Spleen (tissue), 11 donors: ENCODE measurements at regions not wholly inside any gene's neighbourhood (a gene's known extent, or its start where the extent isn't known, plus 50 kb on each side); places are given as distances from the start of the nearest gene placed in this dataset.

Experiments used
- DNase-seq: peaks from one replicate; pipeline ENCODE4 v3.0.0-alpha.2; 2020
- H3K27ac ChIP-seq, 8 donors: fragments of 200-600 bp; sonication (generic) in 7 of 8; 1 replicate in 4 of 8; 2 replicates in 4 of 8; pipeline versions ENCODE4 v1.5.0 to v1.8.0; 2016 to 2021; ENCODE audit warnings: inconsistent platforms in 4 of 8, mild to moderate bottlenecking in 4 of 8, moderate library complexity in 1 of 8
- H3K27me3 ChIP-seq, 7 donors: fragments of 200-600 bp; sonication (generic) in 6 of 7; replicated peaks in 1 of 7; 1 replicate in 4 of 7; 2 replicates in 3 of 7; pipeline versions ENCODE4 v1.5.0 to v1.8.0; 2016 to 2021; ENCODE audit warnings: inconsistent platforms in 3 of 7, mild to moderate bottlenecking in 1 of 7
- H3K36me3 ChIP-seq, 6 donors: fragments of 200-600 bp; sonication (generic) in 5 of 6; 1 replicate in 4 of 6; 2 replicates in 2 of 6; pipeline versions ENCODE4 v1.5.0 to v1.8.0; 2016 to 2021; ENCODE audit warnings: inconsistent platforms in 2 of 6
- H3K4me1 ChIP-seq, 6 donors: fragments of 200-600 bp; sonication (generic) in 5 of 6; 1 replicate in 3 of 6; 2 replicates in 3 of 6; pipeline versions ENCODE4 v1.5.0 to v1.8.0; 2016 to 2021; ENCODE audit warnings: inconsistent platforms in 3 of 6
- H3K4me3 ChIP-seq, 8 donors: fragments of 200-600 bp; sonication (generic) in 7 of 8; 1 replicate in 4 of 8; 2 replicates in 4 of 8; pipeline versions ENCODE4 v1.5.0 to v1.8.0; 2016 to 2021; ENCODE audit warnings: inconsistent platforms in 4 of 8, mild to moderate bottlenecking in 4 of 8, moderate library complexity in 2 of 8
- H3K9me3 ChIP-seq, 8 donors: fragments of 200-600 bp; sonication (generic) in 7 of 8; 1 replicate in 4 of 8; 2 replicates in 4 of 8; pipeline versions ENCODE4 v1.5.0 to v1.8.0; 2016 to 2021; ENCODE audit warnings: inconsistent platforms in 4 of 8
- POLR2A ChIP-seq, 3 donors: fragments of 450-650 bp; IDR thresholded peaks; one replicate each; pipeline ENCODE4 v1.5.1; 2017; ENCODE audit warnings: antibody characterized with exemption in 3 of 3, mild to moderate bottlenecking in 1 of 3
- POLR2AphosphoS5 ChIP-seq, 3 donors: sonication (generic); formaldehyde crosslinking; IDR thresholded peaks; one replicate each; pipeline ENCODE4 v1.5.1; 2017; ENCODE audit warnings: antibody characterized with exemption in 3 of 3
- WGBS, 5 donors: extraction: QIAGEN DNeasy Blood & Tissue Kit in 3 of 5; methylation state at CpG; one replicate each; pipeline versions ENCODE4 v1.1.5 to v1.1.7; 2013 to 2018; 5-methylcytosine and 5-hydroxymethylcytosine counted together
- intact Hi-C: fragments of 100-400 bp; cut with DNase I; formaldehyde crosslinking; loops from one replicate; pipeline ENCODE4 v1.15.0; 2023; ENCODE audit warnings: low total_unique reads
- TF ChIP-seq, protein P1 (sequence below), 11 experiments: fragments of 200-600 bp in 7 of 11; fragments of 450-650 bp in 4 of 11; sonication (generic) in 4 of 11; IDR thresholded peaks in 8 of 11; conservative IDR thresholded peaks in 3 of 11; 1 replicate in 7 of 11; 2 replicates in 4 of 11; pipeline versions ENCODE4 v1.4.0 to v1.8.0; 2016 to 2021; ENCODE audit warnings: antibody characterized with exemption in 11 of 11, inconsistent platforms in 4 of 11, mild to moderate bottlenecking in 1 of 11
- donor health status: healthy with polysubstance abuse.
- donor health status: DM: no; HTN: no; CAD: no; lungs with moderate emphysema.
- donor health status: DM: no; HTN: no; CAD: no.
- donor health status: Bipolar disorder and iron deficiency.
- donor health status: healthy.
- donor health status: DM: no; HTN: no; CAD: no.
- donor health status: DM: yes; HTN: yes; CAD: no.

DNA sequence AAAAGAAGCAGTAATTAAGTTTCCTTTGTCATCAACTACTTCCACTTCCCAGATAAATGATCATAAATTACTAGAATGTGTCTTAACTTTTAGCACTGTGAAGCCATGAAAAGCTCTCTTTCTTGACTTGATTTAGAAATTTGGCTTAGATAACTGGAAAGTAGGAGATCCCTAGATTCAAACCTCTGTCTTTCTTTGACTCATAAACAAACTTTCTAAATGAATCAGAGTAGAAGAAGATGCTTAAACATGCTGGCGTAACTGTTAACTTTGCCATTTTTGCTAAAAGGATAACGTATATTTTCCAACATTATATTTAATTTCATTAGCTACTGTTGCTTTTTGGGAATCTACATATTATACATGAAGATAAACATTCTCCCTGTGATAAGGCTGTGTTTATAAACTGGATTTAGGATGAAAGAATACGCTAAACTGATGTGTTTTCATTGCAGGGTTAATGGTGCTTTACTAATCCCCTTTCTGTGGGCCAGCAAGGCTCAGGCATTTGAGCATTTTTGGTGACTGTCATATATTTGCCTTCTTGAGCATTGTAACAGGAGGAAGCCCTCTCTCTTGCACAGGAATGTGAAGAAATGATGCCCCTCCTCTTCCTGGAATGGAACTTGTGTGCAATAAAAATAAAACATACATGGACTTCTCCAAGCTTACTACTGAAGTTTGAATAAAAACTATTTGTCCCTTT lies 301.4 kb downstream of the BMP4 start:
- WGBS, 5 donors = 65 to 75% (median 72%) methylated on average over 3 of the region's 3 CpGs
- TF ChIP-seq POLR2AphosphoS5 (IDR thresholded peaks at IDR 0.05) = no peak
- no peak for TF ChIP-seq POLR2A (IDR thresholded peaks at IDR 0.05)
- intact Hi-C loops = no loop called here
- DNase-seq = no peak
- no peak overlapping the region for H3K4me3 ChIP-seq
- no peaks in the 10 kb centered on the region for H3K9me3 ChIP-seq
- H3K4me1 ChIP-seq = no peaks in the 10 kb centered on the region
- H3K27ac ChIP-seq = no peak overlapping the region
- H3K27me3 ChIP-seq = no peaks in the 10 kb centered on the region
- H3K36me3 ChIP-seq = no peaks in the 10 kb centered on the region

DNA sequence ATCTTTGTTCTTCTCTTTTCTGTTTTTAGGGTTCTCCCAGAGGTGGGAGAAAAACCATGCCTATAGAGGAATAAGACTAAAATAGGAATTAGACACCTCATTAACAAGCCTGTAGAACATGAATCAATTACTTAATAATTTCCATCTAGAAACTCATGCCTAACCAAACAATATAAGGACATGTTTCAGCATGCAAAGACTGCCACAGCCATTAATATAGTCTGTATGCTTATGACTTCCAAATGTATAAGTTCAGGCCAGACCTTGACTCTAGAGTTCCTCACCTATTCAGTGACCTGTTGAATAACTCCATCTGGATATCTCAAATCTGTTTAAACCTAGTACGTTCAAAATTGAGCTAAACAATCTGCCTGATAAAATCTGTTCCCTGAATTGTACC lies 304.6 kb downstream of the BMP4 start:
- DNase-seq = no peak
- H3K27ac ChIP-seq = no peak overlapping the region
- H3K9me3 ChIP-seq = peaks cover 0 to 3% (median 0%) of the 10 kb centered on the region in 8 donors
- no peak for TF ChIP-seq POLR2A (IDR thresholded peaks at IDR 0.05)
- H3K4me3 ChIP-seq = no peak overlapping the region
- intact Hi-C loops = no loop called here
- no peaks in the 10 kb centered on the region for H3K36me3 ChIP-seq
- H3K4me1 ChIP-seq = no peaks in the 10 kb centered on the region
- H3K27me3 ChIP-seq = no peaks in the 10 kb centered on the region
- WGBS, 5 donors = 67 to 86% (median 76%) methylated on average over 1 of the region's 1 CpG

DNA sequence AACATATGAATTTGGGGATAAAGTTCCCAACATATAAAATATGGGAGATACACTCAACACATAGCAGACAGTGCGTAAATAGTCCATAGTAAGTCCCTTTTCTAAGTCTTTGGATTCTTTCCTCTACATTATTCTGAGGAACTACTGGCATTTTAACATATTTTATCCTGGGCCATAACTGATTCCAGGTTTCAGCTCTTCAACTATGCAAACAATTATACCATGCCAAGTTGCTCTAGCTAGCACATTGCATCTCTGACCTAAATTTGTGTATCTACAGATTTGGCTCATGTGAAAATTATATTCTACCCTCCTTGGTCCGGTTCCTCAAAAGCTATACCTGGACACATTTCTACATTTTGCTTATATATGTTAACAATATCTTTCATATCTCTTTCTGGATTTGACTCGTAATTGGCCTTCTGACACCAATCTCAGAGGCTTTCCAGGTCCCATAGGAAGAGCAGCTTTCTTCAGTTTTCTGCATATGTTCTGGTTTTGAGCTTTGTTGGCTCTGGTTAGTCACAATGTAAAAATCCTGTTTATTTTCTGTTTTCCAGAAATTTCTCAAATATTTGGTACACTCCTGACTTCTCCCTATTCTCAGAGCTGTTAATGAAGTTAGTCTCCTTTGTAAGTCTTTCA lies 305.4 kb downstream of the BMP4 start:
- 78 to 89% (median 81%) methylated on average over 3 of the region's 3 CpGs for WGBS, 5 donors
- TF ChIP-seq POLR2AphosphoS5 (IDR thresholded peaks at IDR 0.05) = no peak
- TF ChIP-seq, protein P1, sequence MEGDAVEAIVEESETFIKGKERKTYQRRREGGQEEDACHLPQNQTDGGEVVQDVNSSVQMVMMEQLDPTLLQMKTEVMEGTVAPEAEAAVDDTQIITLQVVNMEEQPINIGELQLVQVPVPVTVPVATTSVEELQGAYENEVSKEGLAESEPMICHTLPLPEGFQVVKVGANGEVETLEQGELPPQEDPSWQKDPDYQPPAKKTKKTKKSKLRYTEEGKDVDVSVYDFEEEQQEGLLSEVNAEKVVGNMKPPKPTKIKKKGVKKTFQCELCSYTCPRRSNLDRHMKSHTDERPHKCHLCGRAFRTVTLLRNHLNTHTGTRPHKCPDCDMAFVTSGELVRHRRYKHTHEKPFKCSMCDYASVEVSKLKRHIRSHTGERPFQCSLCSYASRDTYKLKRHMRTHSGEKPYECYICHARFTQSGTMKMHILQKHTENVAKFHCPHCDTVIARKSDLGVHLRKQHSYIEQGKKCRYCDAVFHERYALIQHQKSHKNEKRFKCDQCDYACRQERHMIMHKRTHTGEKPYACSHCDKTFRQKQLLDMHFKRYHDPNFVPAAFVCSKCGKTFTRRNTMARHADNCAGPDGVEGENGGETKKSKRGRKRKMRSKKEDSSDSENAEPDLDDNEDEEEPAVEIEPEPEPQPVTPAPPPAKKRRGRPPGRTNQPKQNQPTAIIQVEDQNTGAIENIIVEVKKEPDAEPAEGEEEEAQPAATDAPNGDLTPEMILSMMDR (IDR thresholded peaks at IDR 0.05 in 8 of 11, conservative IDR thresholded peaks at IDR 0.05 in 3 of 11) = no peak
- Histone ChIP-seq H3K27ac (no peak overlapping the region), H3K36me3 (no peaks in the 10 kb centered on the region), H3K4me1 (no peaks in the 10 kb centered on the region), H3K4me3 (no peak overlapping the region), H3K9me3 (peaks cover 0 to 7% (median 0%) of the 10 kb centered on the region in 8 donors), H3K27me3 (no peaks in the 10 kb centered on the region)
- DNase-seq = no peak
- intact Hi-C loops = no loop called here

DNA sequence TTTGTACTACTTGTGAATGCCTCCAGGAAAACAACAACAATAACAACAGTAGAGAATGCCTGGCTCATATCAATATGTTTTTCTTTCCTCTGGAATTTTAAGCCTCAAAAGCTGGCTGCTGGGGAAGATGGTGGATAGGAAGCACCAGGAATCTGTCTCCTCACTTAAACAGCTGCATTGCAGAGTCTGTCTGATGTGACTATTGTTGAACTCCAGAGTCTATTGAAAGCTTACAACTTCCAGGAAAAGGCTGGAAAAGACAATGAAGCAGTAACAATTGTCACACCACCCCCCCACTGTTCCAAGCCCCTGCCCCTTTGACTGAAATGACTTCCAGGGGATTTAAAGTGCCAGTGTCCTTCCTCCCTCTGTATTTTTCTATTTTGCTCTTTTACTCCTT lies 309.7 kb downstream of the BMP4 start:
- Histone ChIP-seq H3K36me3 (no peaks in the 10 kb centered on the region), H3K27ac (no peak overlapping the region), H3K4me3 (no peak overlapping the region), H3K4me1 (no peaks in the 10 kb centered on the region), H3K27me3 (no peaks in the 10 kb centered on the region), H3K9me3 (peaks cover 0 to 7% (median 0%) of the 10 kb centered on the region in 8 donors)
- no peak for TF ChIP-seq POLR2A (IDR thresholded peaks at IDR 0.05)
- TF ChIP-seq POLR2AphosphoS5 (IDR thresholded peaks at IDR 0.05) = no peak
- TF ChIP-seq, protein P1 (IDR thresholded peaks at IDR 0.05 in 8 of 11, conservative IDR thresholded peaks at IDR 0.05 in 3 of 11) = no peak
- DNase-seq = no peak
- intact Hi-C loops = no loop called here

DNA sequence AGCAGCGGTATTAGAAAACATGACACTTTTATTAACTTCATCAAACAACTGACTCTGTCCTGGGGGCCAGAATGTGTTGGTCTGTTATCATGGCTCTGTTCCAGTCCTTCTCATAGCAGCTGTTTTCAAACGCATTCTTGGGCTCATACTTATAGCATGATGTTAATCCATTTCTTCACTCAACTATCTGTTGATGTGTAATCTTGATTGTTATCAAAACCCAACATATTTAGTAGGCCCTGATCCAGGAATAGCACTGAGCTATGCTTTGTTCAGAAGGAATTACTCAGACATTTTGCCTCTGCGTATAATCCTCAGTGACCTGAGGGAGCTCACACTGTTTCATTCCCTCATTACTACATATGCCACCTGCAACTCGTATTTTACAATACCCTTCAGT lies 315.9 kb downstream of the BMP4 start:
- WGBS, 5 donors = 69 to 86% (median 78%) methylated on average over 4 of the region's 4 CpGs
- no peaks in the 10 kb centered on the region for H3K4me1 ChIP-seq
- no peak overlapping the region for H3K27ac ChIP-seq
- no peaks in the 10 kb centered on the region for H3K27me3 ChIP-seq
- no peaks in the 10 kb centered on the region for H3K36me3 ChIP-seq
- intact Hi-C loops = no loop called here
- no peaks in the 10 kb centered on the region for H3K9me3 ChIP-seq
- no peak overlapping the region for H3K4me3 ChIP-seq
- DNase-seq = no peak
- TF ChIP-seq POLR2A (IDR thresholded peaks at IDR 0.05) = no peak
- no peak for TF ChIP-seq POLR2AphosphoS5 (IDR thresholded peaks at IDR 0.05)
- TF ChIP-seq, protein P1 (IDR thresholded peaks at IDR 0.05 in 8 of 11, conservative IDR thresholded peaks at IDR 0.05 in 3 of 11) = no peak
